ENCODE measurements at regions not wholly inside any gene's neighbourhood (a gene's known extent, or its start where the extent isn't known, plus 50 kb on each side); places are given as distances from the start of the nearest gene placed in this dataset.

DNA sequence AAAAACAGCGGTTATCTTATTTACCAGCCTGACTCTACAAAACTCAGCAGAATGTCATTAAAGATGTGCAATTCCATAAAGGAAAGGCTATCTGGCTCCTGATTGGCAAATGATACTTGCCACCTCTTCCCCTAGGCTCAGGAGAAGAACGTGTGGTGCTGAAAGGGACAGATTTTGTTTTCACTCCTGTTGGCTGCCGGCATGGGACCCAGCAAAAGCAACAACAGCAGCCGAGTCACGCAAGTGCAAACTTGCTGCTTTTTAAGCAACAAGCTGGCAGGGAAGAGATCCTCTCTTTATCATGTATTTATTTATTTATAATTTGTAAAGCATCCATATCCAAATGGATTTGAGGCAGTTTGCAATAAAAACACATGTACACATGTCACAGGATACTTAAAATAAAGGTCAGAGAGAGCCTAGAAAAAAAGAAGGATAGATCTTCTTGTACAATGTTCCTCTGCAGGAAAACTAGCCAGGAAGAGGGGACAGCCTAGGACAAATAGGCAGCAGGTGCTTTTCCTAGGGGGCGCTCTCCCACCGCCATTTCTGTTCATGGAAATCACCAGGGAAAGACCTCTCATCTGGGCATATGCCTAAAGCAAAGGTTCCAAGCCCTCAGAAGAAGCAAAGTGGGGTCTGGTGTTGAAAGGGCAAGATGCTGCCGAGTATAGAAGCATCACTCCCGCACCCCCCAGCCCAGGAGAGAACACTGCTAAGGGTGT is 799.3 kb downstream of the BCL11A start:
- TF ChIP-seq EZH2 (IDR thresholded peaks at IDR 0.05; ENCODE audit: insufficient read depth, poor library complexity, severe bottlenecking) (no peak), EZH2phosphoT487 (IDR thresholded peaks at IDR 0.05; ENCODE audit: insufficient read depth, low read depth) (no peak)

Measured in GM23248 (cell line).